ENCODE measurements at regions not wholly inside any gene's neighbourhood (a gene's known extent, or its start where the extent isn't known, plus 50 kb on each side); places are given as distances from the start of the nearest gene placed in this dataset.
"Not testable (repeated sequence)": the region's sequence is repeated elsewhere in the genome, so short reads cannot be mapped to it uniquely, and the experiment has no call there.

- H3K4me3 Mint-ChIP-seq = no peak overlapping the region
- H3K4me1 Mint-ChIP-seq (ENCODE audit: low read depth) = no peaks in the 10 kb centered on the region
- H3K27me3 Mint-ChIP-seq = peaks cover 51% of the 10 kb centered on the region
- H3K36me3 Mint-ChIP-seq (ENCODE audit: low read depth) = no peaks in the 10 kb centered on the region
- peaks cover 11% of the 10 kb centered on the region for H3K9me3 Mint-ChIP-seq
- no peak overlapping the region for H3K27ac Mint-ChIP-seq
- DNase-seq = no peak
These were observed 80.5 kb upstream of the ETV3 start for GRCh38 chr1:157218671-157219070.

GRCh38 chr1:157217486-157217885 is 79.3 kb upstream of the ETV3 start:
- Mint-ChIP-seq H3K27me3 (peaks cover 51% of the 10 kb centered on the region), H3K9me3 (peaks cover 23% of the 10 kb centered on the region), H3K27ac (no peak overlapping the region), H3K36me3 (ENCODE audit: low read depth) (no peaks in the 10 kb centered on the region), H3K4me1 (ENCODE audit: low read depth) (no peaks in the 10 kb centered on the region), H3K4me3 (no peak overlapping the region)
- DNase-seq = no peak

GRCh38 chr1:157213836-157214235 is 75.6 kb upstream of the ETV3 start:
- H3K4me1 Mint-ChIP-seq (ENCODE audit: low read depth) = no peaks in the 10 kb centered on the region
- H3K9me3 Mint-ChIP-seq = peaks cover 24% of the 10 kb centered on the region
- H3K36me3 Mint-ChIP-seq (ENCODE audit: low read depth) = no peaks in the 10 kb centered on the region
- peaks cover 46% of the 10 kb centered on the region for H3K27me3 Mint-ChIP-seq
- no peak for DNase-seq
- no peak overlapping the region for H3K27ac Mint-ChIP-seq
- no peak overlapping the region for H3K4me3 Mint-ChIP-seq

GRCh38 chr1:157209514-157209913 is 71.3 kb upstream of the ETV3 start:
- DNase-seq = no peak
- H3K36me3 Mint-ChIP-seq (ENCODE audit: low read depth) = no peaks in the 10 kb centered on the region
- H3K9me3 Mint-ChIP-seq = peaks cover 20% of the 10 kb centered on the region
- H3K4me1 Mint-ChIP-seq (ENCODE audit: low read depth) = no peaks in the 10 kb centered on the region
- H3K27me3 Mint-ChIP-seq = peaks cover 28% of the 10 kb centered on the region
- H3K4me3 Mint-ChIP-seq = no peak overlapping the region
- no peak overlapping the region for H3K27ac Mint-ChIP-seq

- H3K4me1 Mint-ChIP-seq (ENCODE audit: low read depth); DNase-seq; H3K36me3 Mint-ChIP-seq (ENCODE audit: low read depth); H3K27ac Mint-ChIP-seq; H3K4me3 Mint-ChIP-seq; H3K9me3 Mint-ChIP-seq: not testable (repeated sequence)
- H3K27me3 Mint-ChIP-seq = peaks cover 19% of the 10 kb centered on the region
These were observed 67.8 kb upstream of the ETV3 start for GRCh38 chr1:157205982-157206381.

- Mint-ChIP-seq H3K9me3 (no peaks in the 10 kb centered on the region), H3K27ac (no peak overlapping the region), H3K4me3 (no peak overlapping the region), H3K36me3 (ENCODE audit: low read depth) (no peaks in the 10 kb centered on the region), H3K27me3 (peaks cover 15% of the 10 kb centered on the region), H3K4me1 (ENCODE audit: low read depth) (no peaks in the 10 kb centered on the region)
- no peak for DNase-seq
These were observed 65.0 kb upstream of the ETV3 start for GRCh38 chr1:157203166-157203565.

GRCh38 chr1:157202331-157202730 is 64.1 kb upstream of the ETV3 start:
- Mint-ChIP-seq H3K27me3 (peaks cover 22% of the 10 kb centered on the region), H3K4me1 (ENCODE audit: low read depth) (no peaks in the 10 kb centered on the region), H3K36me3 (ENCODE audit: low read depth) (no peaks in the 10 kb centered on the region), H3K9me3 (no peaks in the 10 kb centered on the region), H3K4me3 (no peak overlapping the region), H3K27ac (no peak overlapping the region)
- DNase-seq = no peak

- no peaks in the 10 kb centered on the region for H3K4me1 Mint-ChIP-seq (ENCODE audit: low read depth)
- H3K27me3 Mint-ChIP-seq = peaks cover 22% of the 10 kb centered on the region
- no peak overlapping the region for H3K27ac Mint-ChIP-seq
- no peaks in the 10 kb centered on the region for H3K36me3 Mint-ChIP-seq (ENCODE audit: low read depth)
- no peaks in the 10 kb centered on the region for H3K9me3 Mint-ChIP-seq
- no peak overlapping the region for H3K4me3 Mint-ChIP-seq
- DNase-seq = no peak
These were observed 63.6 kb upstream of the ETV3 start for GRCh38 chr1:157201767-157202166.

GRCh38 chr1:157200451-157200850 is 62.3 kb upstream of the ETV3 start:
- H3K9me3 Mint-ChIP-seq = no peaks in the 10 kb centered on the region
- H3K27me3 Mint-ChIP-seq = peaks cover 29% of the 10 kb centered on the region
- H3K27ac Mint-ChIP-seq = no peak overlapping the region
- no peaks in the 10 kb centered on the region for H3K4me1 Mint-ChIP-seq (ENCODE audit: low read depth)
- DNase-seq = no peak
- no peaks in the 10 kb centered on the region for H3K36me3 Mint-ChIP-seq (ENCODE audit: low read depth)
- no peak overlapping the region for H3K4me3 Mint-ChIP-seq

GRCh38 chr1:157199421-157199755 is 61.2 kb upstream of the ETV3 start:
- H3K27ac Mint-ChIP-seq = no peak overlapping the region
- peaks cover 32% of the 10 kb centered on the region for H3K27me3 Mint-ChIP-seq
- H3K36me3 Mint-ChIP-seq (ENCODE audit: low read depth) = no peaks in the 10 kb centered on the region
- H3K4me3 Mint-ChIP-seq = no peak overlapping the region
- DNase-seq = no peak
- no peaks in the 10 kb centered on the region for H3K4me1 Mint-ChIP-seq (ENCODE audit: low read depth)
- H3K9me3 Mint-ChIP-seq = no peaks in the 10 kb centered on the region

GRCh38 chr1:157198619-157199420 is 60.6 kb upstream of the ETV3 start:
- DNase-seq = no peak
- Mint-ChIP-seq H3K27me3 (peaks cover 33% of the 10 kb centered on the region), H3K9me3 (no peaks in the 10 kb centered on the region), H3K27ac (no peak overlapping the region), H3K4me3 (no peak overlapping the region), H3K36me3 (ENCODE audit: low read depth) (no peaks in the 10 kb centered on the region), H3K4me1 (ENCODE audit: low read depth) (no peaks in the 10 kb centered on the region)

GRCh38 chr1:157197906-157198435 is 59.8 kb upstream of the ETV3 start:
- DNase-seq = no peak

GRCh38 chr1:157196670-157197456 is 58.7 kb upstream of the ETV3 start:
- not testable (repeated sequence) for H3K27ac Mint-ChIP-seq; H3K9me3 Mint-ChIP-seq; H3K4me3 Mint-ChIP-seq; DNase-seq; H3K36me3 Mint-ChIP-seq (ENCODE audit: low read depth); H3K4me1 Mint-ChIP-seq (ENCODE audit: low read depth)
- peaks cover 41% of the 10 kb centered on the region for H3K27me3 Mint-ChIP-seq

More at GRCh38 chr1:157197906-157198435, 59.8 kb upstream of the ETV3 start:
- Mint-ChIP-seq H3K27me3 (peaks cover 33% of the 10 kb centered on the region), H3K36me3 (ENCODE audit: low read depth) (no peaks in the 10 kb centered on the region), H3K4me3 (no peak overlapping the region), H3K9me3 (no peaks in the 10 kb centered on the region), H3K27ac (no peak overlapping the region), H3K4me1 (ENCODE audit: low read depth) (no peaks in the 10 kb centered on the region)

GRCh38 chr1:157196245-157196543 is 58.0 kb upstream of the ETV3 start:
- no peak for DNase-seq
- Mint-ChIP-seq H3K27ac (no peak overlapping the region), H3K27me3 (peaks cover 45% of the 10 kb centered on the region)

GRCh38 chr1:157195521-157196244 is 57.5 kb upstream of the ETV3 start:
- H3K27ac Mint-ChIP-seq = no peak overlapping the region
- DNase-seq = no peak
- no peaks in the 10 kb centered on the region for H3K36me3 Mint-ChIP-seq (ENCODE audit: low read depth)
- H3K4me3 Mint-ChIP-seq = no peak overlapping the region
- no peaks in the 10 kb centered on the region for H3K4me1 Mint-ChIP-seq (ENCODE audit: low read depth)
- H3K9me3 Mint-ChIP-seq = no peaks in the 10 kb centered on the region
- H3K27me3 Mint-ChIP-seq = peaks cover 47% of the 10 kb centered on the region

More at GRCh38 chr1:157196245-157196543, 58.0 kb upstream of the ETV3 start:
- no peaks in the 10 kb centered on the region for H3K36me3 Mint-ChIP-seq (ENCODE audit: low read depth)
- H3K4me3 Mint-ChIP-seq = no peak overlapping the region
- H3K9me3 Mint-ChIP-seq = no peaks in the 10 kb centered on the region
- H3K4me1 Mint-ChIP-seq (ENCODE audit: low read depth) = no peaks in the 10 kb centered on the region

Measured in activated T-cell treated with anti-CD3 and anti-CD28 coated beads, Interleukin-2, amount 50 U/mL, for 24 hours (primary cell).